Neural crest cell (in vitro differentiated cells): ENCODE measurements at regions not wholly inside any gene's neighbourhood (a gene's known extent, or its start where the extent isn't known, plus 50 kb on each side); places are given as distances from the start of the nearest gene placed in this dataset.

Experiments
- DNase-seq: peaks from one replicate; pipeline ENCODE4 v3.0.0; 2021; ENCODE audit warnings: low read depth, mixed read lengths, low spot score
- H3K27ac Mint-ChIP-seq: one replicate; pipeline ENCODE4 v1.8.0; 2021; ENCODE audit warnings: mild to moderate bottlenecking, mixed read lengths; ENCODE audit not compliant: unreplicated experiment
- H3K27me3 Mint-ChIP-seq: 2 replicates; pipeline ENCODE4 v1.8.0; 2021; ENCODE audit warnings: low read depth, mild to moderate bottlenecking, mixed read lengths
- H3K36me3 Mint-ChIP-seq: 2 replicates; pipeline ENCODE4 v1.8.0; 2021; ENCODE audit warnings: low read depth, mild to moderate bottlenecking, mixed read lengths
- H3K4me1 Mint-ChIP-seq: 2 replicates; pipeline ENCODE4 v1.8.0; 2021; ENCODE audit warnings: mixed read lengths
- H3K4me3 Mint-ChIP-seq: one replicate; pipeline ENCODE4 v1.8.0; 2021; ENCODE audit warnings: mild to moderate bottlenecking, mixed read lengths
- H3K9me3 Mint-ChIP-seq: 2 replicates; pipeline ENCODE4 v1.8.0; 2021; ENCODE audit warnings: mixed read lengths
- CTCF ChIP-seq: fragments of 200-600 bp; sonication (generic); conservative IDR thresholded peaks from 2 replicates; pipeline ENCODE4 v1.5.0; 2021; ENCODE audit warnings: antibody characterized with exemption, mild to moderate bottlenecking

- H3K9me3 Mint-ChIP-seq, result peaks cover 5% of the 10 kb centered on the region
- no peak for TF ChIP-seq CTCF
- peaks cover 5% of the 10 kb centered on the region for H3K27me3 Mint-ChIP-seq
- no peak overlapping the region for H3K4me3 Mint-ChIP-seq
- no peak for DNase-seq
- H3K4me1 Mint-ChIP-seq, result peaks cover 11% of the 10 kb centered on the region
- H3K36me3 Mint-ChIP-seq, result no peaks in the 10 kb centered on the region
- peak overlapping the region; percentile 57 for H3K27ac Mint-ChIP-seq
Measured at GRCh38 chr3:159711560-159712333, 276.9 kb upstream of the IL12A start.

- Mint-ChIP-seq H3K27me3 (peaks cover 25% of the 10 kb centered on the region), H3K9me3 (no peaks in the 10 kb centered on the region), H3K4me3 (no peak overlapping the region), H3K4me1 (no peaks in the 10 kb centered on the region), H3K36me3 (no peaks in the 10 kb centered on the region), H3K27ac (no peak overlapping the region)
- TF ChIP-seq CTCF, result no peak
- DNase-seq, result no peak
Measured at GRCh38 chr3:159721324-159721723, 267.3 kb upstream of the IL12A start.

- Mint-ChIP-seq H3K9me3 (no peaks in the 10 kb centered on the region), H3K36me3 (no peaks in the 10 kb centered on the region), H3K4me1 (no peaks in the 10 kb centered on the region), H3K4me3 (no peak overlapping the region), H3K27me3 (peaks cover 21% of the 10 kb centered on the region), H3K27ac (no peak overlapping the region)
- no peak for TF ChIP-seq CTCF
- DNase-seq, result no peak
Measured at GRCh38 chr3:159723295-159723694, 265.3 kb upstream of the IL12A start.

GRCh38 chr3:159724627-159725026 lies 264.0 kb upstream of the IL12A start:
- TF ChIP-seq CTCF, result no peak
- no peak overlapping the region for H3K4me3 Mint-ChIP-seq
- H3K9me3 Mint-ChIP-seq, result no peaks in the 10 kb centered on the region
- H3K27me3 Mint-ChIP-seq, result peaks cover 19% of the 10 kb centered on the region
- H3K27ac Mint-ChIP-seq, result no peak overlapping the region
- DNase-seq, result no peak
- H3K4me1 Mint-ChIP-seq, result no peaks in the 10 kb centered on the region
- no peaks in the 10 kb centered on the region for H3K36me3 Mint-ChIP-seq

GRCh38 chr3:159726231-159726964 lies 262.2 kb upstream of the IL12A start:
- Mint-ChIP-seq H3K9me3 (no peaks in the 10 kb centered on the region), H3K4me3 (no peak overlapping the region), H3K4me1 (no peaks in the 10 kb centered on the region), H3K27me3 (peaks cover 14% of the 10 kb centered on the region), H3K27ac (no peak overlapping the region), H3K36me3 (no peaks in the 10 kb centered on the region)
- TF ChIP-seq CTCF, result no peak
- DNase-seq, result no peak
